ENCODE measurements at regions not wholly inside any gene's neighbourhood (a gene's known extent, or its start where the extent isn't known, plus 50 kb on each side); places are given as distances from the start of the nearest gene placed in this dataset.
"Not testable (repeated sequence)": the region's sequence is repeated elsewhere in the genome, so short reads cannot be mapped to it uniquely, and the experiment has no call there.

GRCh38 chr16:22643203-22643602, 132.5 kb downstream of the NPIPB5 start:
- not testable (repeated sequence) for TF ChIP-seq CTCF (IDR thresholded peaks at IDR 0.05; ENCODE audit: low read depth, low read length, poor library complexity, severe bottlenecking); EZH2phosphoT487 (IDR thresholded peaks at IDR 0.05; ENCODE audit: borderline replicate concordance, low read length)
